SW 1271 (cell line): ENCODE measurements at regions not wholly inside any gene's neighbourhood (a gene's known extent, or its start where the extent isn't known, plus 50 kb on each side); places are given as distances from the start of the nearest gene placed in this dataset.

Experiments used
- DNase-seq, 2 experiments: peaks; one replicate each; lab custom pipeline; 2025; lab: John Stamatoyannopoulos, UW

DNA sequence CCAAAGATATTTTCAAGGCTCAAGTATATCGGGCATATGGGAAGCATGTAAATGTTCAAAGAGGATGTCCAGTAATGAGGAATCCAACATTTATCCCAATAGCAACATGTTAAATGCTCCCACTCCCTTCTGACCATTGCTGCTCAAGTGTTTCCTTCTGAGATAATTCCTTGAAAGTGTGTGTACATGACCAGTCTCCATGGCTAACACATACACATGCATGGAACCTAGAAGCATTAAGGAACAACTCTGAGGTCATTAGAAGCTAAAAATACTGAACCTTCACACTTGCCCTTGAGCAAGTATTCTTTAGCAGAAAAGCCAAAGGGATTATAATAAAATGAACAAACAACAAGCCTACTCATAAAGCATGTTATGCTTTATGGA lies 433.8 kb upstream of the TCF4 start:
- no peak for DNase-seq

DNA sequence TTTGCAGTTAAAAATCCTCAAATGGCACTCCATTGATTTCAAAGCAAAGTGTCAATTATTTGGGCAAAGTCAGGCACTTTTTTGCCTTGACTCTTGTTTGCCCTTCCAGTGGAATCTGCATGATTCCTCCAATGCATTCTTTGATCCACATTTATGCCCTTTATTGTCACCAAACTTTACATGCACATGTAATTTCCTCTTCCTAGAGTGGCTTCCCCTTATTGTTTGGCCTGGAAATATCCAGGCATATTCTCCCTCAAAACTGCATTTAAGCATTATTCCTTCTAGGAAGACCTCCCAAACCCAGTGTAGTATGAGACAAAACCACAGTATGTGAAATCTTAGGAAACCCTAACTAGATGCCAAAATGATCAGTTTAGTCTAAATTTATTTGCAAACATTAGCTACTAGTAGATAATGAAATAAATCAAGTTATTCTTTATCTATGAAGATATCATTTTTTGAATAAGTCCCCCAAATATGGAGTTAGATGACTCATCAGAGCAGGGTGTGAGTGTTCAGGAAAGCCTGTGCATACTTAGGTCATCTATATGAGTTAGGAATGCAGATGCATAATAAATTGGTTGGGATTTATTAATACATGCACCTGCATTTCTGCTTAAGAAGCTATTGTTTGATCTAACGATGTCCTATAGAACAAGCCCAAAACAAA lies 433.3 kb upstream of the TCF4 start:
- no peak for DNase-seq

DNA sequence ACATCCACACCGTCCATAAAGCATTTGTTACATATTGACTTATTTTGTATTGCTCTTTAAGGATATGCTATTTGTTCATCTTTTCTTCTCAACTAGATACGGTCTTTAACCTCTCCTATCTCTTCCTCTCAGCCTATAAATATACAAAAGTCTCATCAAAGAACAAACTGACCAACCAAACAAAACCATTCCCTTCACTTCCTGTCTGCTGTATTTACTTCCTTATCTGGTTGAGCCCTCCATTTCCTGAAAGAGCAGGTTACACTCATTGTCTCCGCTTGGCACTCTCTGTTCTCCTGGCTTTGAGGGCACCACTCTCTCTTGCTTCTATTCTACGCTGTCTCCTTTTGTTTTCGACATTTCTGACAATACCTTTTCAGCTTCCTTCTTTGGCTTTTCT lies 431.9 kb upstream of the TCF4 start:
- no peak for DNase-seq

DNA sequence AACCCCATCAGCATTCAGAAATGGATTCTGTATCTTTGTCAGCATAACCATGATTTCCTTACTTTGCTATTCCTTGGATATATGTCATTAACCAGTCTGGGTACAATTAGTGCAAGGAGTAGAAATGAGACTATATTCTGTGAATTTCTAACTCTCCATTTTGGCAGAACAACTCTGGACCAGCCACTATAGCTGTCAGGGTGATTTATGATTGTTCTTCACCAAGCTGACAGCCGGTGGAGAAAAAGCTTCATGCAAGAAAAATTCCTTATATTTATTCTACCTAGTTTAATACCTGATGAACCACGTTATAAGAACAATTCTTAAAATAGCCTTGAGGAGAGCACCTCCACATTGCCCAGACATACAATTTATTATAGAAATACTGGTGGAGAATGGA lies 431.2 kb upstream of the TCF4 start:
- DNase-seq: no peak

DNA sequence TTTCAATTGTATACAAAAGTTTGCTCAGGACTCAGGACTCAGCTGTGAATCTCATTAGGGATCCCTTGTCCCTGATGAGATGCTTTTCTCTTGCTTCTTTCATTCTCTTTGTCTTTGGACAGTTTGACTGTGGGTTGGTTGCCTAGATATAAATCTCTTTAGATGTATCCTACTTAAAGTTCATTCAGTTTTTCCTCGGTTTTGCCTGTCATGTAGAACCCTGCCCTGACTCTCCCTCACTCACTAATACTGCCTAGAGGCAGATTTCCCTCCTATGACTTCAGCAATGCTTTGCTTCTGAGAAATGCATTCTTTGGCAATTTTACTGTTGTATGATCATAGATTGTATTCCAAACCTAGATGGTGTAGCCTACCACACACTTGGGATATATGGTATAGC lies 421.4 kb upstream of the TCF4 start:
- no peak for DNase-seq

DNA sequence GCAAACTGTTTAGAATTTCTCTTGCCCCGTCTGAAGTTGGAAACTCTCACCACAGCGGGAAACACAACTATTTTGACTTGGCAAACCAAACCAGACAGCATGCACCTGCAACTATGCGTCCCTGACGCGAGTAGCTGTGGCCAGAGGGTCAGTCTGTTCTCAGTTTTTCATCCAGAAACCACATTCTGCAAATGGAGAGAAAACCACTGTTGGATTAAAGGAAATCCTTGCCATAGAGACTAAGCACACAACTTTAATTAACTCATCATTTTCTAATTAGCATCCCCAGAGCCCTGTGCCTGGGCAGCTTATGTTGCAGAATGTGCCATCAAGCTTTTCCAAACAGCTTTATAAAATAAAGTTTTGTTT lies 415.7 kb upstream of the TCF4 start:
- no peak for DNase-seq

DNA sequence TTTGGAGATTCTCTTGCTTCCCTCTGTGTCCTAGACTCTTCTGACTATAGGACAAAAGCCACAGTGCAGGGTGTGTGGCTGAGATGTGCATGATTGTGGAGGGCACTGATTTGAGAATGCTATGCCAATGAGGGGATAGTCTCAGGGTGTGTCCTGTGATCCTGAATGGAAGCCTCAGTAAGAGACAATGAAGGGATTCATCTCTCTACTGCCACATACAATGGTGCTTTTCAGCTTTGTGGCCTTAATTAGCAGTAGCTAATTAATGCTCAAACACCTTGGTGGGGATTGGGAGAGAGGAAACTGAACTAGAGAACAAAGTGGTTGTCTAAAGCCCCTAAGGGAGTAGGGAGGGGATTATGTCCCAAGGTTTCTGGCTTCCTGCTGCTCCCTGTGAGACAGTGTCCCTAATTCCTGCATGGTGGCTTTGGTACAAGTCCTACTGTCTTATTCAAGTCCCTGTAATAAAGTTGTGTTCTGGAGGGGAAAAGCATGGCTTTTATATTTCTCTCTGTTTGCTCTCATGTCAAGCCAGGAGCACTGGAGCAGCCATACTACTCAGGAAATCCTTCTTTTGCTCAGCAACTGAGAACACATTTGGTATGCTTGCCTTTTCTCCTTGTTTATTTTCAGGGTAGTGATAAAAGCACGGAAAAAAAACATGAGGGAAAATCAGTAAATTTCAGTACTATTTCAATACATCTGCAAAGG lies 415.2 kb upstream of the TCF4 start:
- DNase-seq: no peak

DNA sequence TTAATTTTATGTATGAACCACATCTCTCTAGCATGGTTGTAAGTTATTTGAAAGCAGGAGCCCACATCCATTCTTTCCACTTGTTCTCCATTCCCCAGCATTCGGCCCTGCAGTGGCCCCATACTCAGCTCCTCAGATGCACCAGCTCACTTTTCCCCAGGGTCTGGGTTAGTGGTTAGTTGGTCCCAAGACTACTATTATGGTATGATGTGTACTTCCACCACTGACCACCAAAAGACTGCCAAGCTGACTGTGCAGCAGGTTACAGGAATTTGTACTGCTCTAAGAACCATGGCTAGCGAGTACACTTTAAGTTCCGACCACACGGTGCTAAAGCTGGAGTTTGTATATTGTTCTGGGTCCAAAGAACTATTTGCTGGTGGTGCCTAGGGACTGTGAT lies 413.6 kb upstream of the TCF4 start:
- DNase-seq: no peak

DNA sequence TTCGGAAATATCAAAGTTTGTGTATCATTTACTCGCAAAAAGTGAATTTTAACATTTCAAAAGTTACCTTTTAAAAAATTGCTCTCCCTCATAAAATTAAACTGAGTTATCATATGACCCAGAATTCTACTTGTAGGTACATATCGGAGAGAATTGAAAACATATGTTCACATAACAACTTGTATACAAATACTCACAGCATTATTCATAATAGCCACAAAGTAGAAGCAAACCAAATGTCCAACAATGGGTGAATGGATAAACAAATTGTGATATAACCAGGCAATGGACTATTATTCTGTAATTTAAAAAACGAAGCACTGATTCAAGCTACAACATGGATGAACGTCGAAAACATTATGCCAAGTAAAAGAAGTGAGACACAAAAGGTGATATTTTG lies 412.0 kb upstream of the TCF4 start:
- no peak for DNase-seq

DNA sequence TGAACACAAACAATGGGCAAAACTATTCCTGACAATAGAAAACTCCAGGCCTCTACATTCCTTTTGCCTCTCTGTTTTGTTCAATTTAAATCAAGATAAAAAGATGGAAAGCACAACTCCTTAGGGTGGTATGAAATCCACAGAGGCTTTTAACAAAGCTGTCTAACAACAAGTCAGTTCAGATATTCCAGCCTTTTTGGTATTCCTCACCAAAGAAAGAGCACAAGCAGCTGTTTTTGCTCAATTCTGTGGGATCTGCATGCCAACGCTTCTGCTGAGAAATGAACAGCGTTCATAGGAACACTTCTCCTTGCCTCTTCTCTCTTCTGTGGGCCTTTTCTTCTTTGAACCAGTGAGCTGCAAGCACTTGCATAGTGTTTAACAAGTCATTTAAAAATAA lies 411.6 kb upstream of the TCF4 start:
- DNase-seq: no peak

DNA sequence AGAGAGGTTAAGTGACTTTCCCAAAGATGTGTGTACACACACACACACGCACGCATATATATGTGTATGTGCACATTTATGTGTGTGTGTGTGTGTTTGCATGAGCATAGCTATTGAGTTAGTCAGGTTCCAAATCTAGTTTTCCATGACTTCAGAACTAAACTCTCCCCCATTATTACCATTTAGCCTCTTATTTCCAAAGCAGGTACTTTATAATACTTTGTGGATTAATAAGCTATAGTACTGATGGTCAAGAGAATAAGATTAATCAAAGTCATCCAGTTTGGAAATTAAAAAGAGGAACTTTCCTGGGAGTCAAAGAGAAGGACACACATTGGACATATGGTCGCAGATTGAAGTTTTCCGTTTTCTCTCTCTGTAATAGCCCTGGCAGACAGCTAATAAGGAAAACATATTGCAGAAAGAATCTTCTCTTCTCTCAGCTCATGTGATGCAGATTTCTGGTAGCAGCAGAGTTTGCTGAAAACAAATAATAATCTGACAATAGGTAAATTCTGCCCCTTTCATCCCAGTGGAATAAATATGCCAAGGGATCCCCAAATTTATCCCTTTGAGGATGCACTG lies 410.9 kb upstream of the TCF4 start:
- no peak for DNase-seq

DNA sequence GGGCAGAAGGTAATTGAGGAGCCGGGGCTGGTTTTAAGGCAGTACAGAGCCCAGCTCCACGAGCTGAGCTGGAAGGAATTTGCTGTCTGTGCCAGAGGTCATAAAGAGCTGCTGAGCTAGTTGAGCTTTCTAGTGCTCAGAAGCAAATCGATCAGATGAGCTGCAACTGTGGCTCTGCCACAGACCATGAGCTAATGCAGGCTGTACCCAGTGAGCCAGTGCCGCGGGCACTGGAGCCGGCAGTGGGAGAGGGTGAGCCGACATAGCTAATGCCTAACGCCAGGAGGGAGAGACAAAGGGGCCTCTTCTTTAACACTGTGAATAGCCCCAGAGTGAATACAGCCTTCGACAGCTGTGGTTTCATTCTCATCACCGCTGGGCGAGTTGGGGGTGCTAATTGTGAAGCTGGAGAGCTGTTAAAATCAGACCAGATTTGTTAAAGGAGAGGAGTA lies 410.1 kb upstream of the TCF4 start:
- no peak for DNase-seq

DNA sequence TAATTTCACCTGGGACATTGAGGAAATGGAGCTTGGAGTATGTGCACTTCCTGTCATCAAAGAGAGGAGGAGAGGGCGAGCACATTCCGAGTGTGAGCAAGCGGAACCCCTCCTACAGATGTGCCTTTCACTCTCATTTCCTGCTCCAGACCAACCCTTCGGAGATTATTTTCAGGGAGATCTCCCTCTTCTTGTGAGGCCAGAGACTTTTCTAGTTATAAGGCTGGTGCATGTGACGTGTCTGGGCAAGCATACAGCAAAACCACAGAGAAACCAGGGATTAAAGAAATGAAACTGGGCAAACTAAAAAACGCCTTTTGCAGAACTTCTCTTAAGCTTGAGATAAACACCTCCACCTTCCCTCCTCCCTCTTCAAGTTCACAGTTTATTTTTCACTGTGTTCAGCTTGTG lies 409.2 kb upstream of the TCF4 start:
- no peak for DNase-seq

DNA sequence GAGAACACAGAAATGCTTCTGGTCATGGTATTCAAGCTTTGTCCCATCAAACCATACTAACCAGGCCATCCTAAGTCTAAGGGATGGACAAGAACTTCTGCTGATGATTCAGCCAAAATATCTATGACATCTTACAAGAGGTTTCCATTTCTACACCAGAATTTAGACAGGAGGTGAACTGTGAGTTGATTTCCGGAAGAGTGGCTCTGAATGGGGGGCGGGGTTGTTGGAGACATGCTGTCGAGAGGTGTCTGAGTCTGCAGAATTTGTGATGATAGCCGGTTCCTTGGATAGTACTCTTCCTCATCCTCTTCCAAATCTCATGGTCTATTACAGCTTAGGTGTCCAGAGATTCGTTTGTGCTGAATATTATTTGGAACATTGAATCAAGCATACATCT lies 408.7 kb upstream of the TCF4 start:
- DNase-seq: no peak

DNA sequence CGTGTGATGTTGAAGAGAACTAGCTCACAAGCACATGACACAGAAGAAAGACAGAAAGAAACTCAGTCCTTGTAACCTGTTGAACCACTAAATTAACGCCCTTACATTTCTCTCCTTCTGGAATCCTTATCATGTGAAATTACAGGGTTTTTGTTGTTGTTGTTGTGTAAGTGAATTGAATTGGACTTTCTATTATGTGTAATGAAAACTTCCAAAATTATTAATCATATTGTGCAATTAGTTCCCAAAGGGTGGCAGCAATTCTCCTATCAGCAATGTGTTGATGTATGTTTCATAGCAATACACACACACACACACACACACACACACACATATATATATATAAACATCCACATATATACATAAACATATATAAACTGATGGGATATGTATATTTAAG lies 402.2 kb upstream of the TCF4 start:
- DNase-seq: no peak

DNA sequence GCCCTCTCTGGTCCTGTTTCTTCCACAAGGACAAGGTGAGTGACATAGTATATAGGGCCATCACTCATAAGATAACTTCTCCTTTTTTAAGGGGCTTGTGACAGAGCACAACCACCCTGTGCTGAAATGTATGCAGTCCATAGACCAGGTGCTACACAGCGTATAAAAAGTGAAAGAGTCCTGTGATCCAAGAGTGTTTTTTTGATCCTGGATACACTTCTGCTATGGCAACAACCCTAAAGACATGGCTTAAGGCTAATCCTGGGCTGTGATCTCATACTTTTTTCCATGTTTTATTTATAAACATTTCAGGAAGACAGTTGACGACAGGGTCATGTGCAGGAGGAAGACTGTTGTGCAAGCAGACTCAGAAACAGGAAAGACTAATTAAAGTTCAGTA lies 400.5 kb upstream of the TCF4 start:
- no peak for DNase-seq

DNA sequence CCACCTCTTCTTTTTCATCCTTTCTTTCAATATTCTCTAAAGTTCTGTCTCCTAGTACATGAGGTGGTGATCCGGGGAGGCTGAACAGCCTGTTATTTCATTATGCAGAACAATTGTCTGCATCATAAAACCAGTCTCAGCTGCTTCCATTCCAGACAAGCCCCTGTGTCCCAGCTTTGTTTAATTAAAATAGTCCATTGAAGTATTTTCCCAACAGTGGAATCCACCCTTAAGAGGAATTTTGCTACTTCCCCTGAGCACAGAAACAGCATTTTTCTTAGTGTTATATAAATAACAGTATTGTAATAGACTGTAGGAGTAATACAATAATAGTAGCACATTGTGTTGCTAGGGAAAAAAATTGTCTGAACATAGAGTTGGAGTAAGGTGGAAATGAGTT lies 395.4 kb upstream of the TCF4 start:
- no peak for DNase-seq

DNA sequence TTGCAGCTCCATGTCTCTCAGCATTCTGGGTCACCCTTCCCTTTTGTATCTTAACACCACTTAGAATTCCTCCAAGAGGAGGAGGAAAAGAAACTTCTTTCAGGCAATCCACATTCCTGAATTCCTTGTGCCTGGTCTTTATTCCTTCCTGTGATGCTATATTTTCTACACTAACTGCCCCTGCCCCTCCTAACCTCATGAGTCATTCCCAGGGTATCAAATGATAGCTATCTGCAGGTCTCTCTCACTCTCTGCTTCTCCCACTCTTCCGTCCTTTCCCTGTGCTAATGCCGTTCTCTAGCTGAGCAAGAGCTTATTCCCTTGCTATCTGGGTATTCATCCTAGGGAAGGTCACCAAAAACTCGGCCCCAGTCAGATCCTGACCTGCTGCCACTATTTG lies 395.0 kb upstream of the TCF4 start:
- DNase-seq: no peak

DNA sequence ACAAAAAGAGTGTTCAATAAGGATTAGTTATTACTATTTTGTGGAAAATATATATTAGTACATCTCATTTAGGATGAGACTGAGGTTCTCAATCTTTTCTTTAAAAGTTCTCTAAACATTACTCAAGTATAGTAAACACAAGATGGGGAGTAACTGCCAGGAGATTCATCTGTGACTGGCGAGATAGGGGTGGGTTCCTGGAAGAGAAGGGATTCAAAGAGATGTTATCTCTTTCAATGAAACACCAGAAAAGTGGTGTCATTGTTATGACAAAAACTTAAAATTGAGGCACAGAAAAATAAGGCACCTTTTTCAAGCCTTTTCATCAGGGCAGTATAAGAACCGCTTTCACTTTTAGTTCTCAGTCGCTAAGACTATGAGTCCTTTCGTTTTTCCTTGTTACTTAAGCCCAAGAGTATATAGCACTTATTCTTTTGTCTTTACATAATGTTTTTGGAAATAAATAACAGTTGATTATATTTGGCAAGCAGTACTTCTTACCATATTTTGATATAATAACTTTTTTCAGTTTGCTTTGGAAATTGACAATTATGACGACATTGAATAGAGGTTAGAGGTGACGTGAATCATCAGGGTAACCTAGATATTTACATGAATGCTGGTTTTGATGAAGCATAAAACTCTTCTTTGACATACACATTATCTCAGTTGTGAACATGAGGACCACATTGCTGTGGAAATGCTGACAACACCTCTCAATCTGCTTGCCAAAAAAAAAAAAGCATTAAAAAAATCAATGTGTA lies 393.9 kb upstream of the TCF4 start:
- DNase-seq: no peak

DNA sequence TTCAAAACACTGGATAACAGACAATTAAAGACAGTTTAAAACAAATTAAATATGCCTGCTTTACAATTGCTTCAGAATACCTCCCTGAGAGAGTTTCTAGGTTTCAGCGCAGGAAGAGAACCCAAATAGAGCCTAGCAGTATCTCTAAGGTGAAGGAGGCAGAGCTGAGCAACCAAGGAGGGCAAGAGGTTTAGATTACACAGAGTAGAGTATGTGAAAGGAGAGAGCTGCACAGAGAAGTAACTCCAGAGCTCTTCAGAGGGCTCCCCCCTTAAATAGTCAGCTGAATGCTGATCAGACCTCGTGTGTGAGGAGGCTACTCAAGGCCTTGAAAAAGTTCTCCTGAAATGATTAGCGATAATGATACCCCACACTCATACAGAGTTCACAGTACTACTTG lies 386.5 kb upstream of the TCF4 start:
- DNase-seq: no peak

DNA sequence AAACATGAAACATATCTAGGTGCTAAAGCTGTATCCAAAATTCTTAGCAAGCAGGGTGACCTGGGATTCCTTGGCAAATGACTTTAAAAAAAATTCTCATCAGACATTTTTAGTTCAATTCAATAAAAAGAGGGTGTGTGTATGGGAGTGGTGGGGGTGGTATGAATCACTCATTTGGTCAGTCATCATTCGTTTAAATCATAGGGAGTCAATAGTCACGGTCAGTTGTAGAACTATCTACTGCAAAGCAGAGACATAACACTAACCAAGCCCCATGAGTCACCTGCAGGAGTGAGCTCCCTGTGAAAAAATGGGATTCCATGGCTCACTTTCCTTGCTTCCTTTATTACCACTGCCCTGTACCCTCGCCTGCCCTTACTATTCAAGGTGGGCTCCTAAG lies 380.6 kb upstream of the TCF4 start:
- no peak for DNase-seq

DNA sequence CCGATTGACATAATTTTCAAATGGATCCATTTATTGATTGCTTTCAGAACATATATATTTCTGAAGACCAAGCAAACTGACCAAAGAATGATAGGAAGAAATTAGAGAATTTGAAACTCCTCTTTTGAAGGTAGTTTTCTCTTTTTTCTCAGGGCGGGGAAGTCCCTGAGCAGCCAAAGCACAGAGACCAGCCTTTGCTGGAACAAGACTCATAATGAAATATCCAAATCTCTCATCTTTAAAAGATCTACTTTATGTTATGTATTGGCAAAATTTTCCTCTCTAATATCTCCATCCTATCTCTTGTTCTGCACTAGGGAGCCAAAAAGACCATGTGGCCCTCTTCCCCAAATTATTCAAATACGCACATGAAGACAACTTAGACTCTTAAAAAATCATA lies 379.0 kb upstream of the TCF4 start:
- no peak for DNase-seq

DNA sequence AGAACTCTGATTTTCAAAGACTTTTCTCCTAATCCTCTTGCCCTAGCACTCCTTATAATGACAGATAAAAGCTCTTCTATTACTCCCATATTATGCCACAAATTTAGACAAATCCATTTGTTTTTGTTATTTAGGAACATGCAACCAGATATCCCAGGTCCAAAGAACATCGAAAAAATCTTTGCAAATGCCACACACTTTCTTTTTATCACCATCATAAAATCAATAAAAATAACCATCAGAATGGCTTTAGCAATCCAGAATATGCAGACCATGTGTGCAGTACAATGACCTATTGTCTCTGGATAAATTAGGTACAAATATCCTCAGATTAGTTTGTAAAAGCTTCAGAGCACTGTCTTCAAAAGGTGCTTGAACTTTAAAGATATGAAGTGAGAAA lies 376.2 kb upstream of the TCF4 start:
- DNase-seq: no peak
